ENCODE measurements at regions not wholly inside any gene's neighbourhood (a gene's known extent, or its start where the extent isn't known, plus 50 kb on each side); places are given as distances from the start of the nearest gene placed in this dataset.
"Not testable (repeated sequence)": the region's sequence is repeated elsewhere in the genome, so short reads cannot be mapped to it uniquely, and the experiment has no call there.

- DNase-seq = no peak
These were observed 553.1 kb upstream of the PPP2R3A start for GRCh38 chr3:135412475-135412874.

- no peak for DNase-seq
These were observed 549.3 kb upstream of the PPP2R3A start for GRCh38 chr3:135416182-135416581.

GRCh38 chr3:135419155-135419554 is 546.4 kb upstream of the PPP2R3A start:
- DNase-seq = no peak

GRCh38 chr3:135426508-135426907 is 539.0 kb upstream of the PPP2R3A start:
- DNase-seq = no peak

GRCh38 chr3:135432402-135432801 is 533.1 kb upstream of the PPP2R3A start:
- DNase-seq = no peak

- DNase-seq = not testable (repeated sequence)
These were observed 526.5 kb upstream of the PPP2R3A start for GRCh38 chr3:135438889-135439597.

GRCh38 chr3:135439632-135440031 is 525.9 kb upstream of the PPP2R3A start:
- not testable (repeated sequence) for DNase-seq

- DNase-seq = no peak
These were observed 525.3 kb upstream of the PPP2R3A start for GRCh38 chr3:135440233-135440632.

- DNase-seq = no peak
These were observed 524.8 kb upstream of the PPP2R3A start for GRCh38 chr3:135440746-135441145.

GRCh38 chr3:135444058-135444457 is 521.5 kb upstream of the PPP2R3A start:
- no peak for DNase-seq

GRCh38 chr3:135447483-135447882 is 518.0 kb upstream of the PPP2R3A start:
- DNase-seq = no peak

- DNase-seq = no peak
These were observed 517.0 kb upstream of the PPP2R3A start for GRCh38 chr3:135448520-135448919.

GRCh38 chr3:135449046-135449445 is 516.5 kb upstream of the PPP2R3A start:
- DNase-seq = no peak

- no peak for DNase-seq
These were observed 514.3 kb upstream of the PPP2R3A start for GRCh38 chr3:135451037-135451785.

GRCh38 chr3:135452881-135453280 is 512.6 kb upstream of the PPP2R3A start:
- no peak for DNase-seq

GRCh38 chr3:135453326-135453725 is 512.2 kb upstream of the PPP2R3A start:
- DNase-seq = no peak

- DNase-seq = no peak
These were observed 510.6 kb upstream of the PPP2R3A start for GRCh38 chr3:135454890-135455289.

GRCh38 chr3:135456108-135456790 is 509.3 kb upstream of the PPP2R3A start:
- no peak for DNase-seq

- no peak for DNase-seq
These were observed 506.8 kb upstream of the PPP2R3A start for GRCh38 chr3:135458541-135459322.

GRCh38 chr3:135460273-135460672 is 505.3 kb upstream of the PPP2R3A start:
- no peak for DNase-seq

GRCh38 chr3:135471911-135472310 is 493.6 kb upstream of the PPP2R3A start:
- no peak for DNase-seq

GRCh38 chr3:135473449-135473848 is 492.1 kb upstream of the PPP2R3A start:
- DNase-seq = no peak

GRCh38 chr3:135487261-135487660 is 478.3 kb upstream of the PPP2R3A start:
- no peak for DNase-seq

Data from activated CD4-positive, alpha-beta T cell treated with anti-CD3 and anti-CD28 coated beads, Interleukin-2, amount 50 U/mL, for 48 hours (primary cell).